Midbrain (tissue), 1 donor: ENCODE measurements at regions not wholly inside any gene's neighbourhood (a gene's known extent, or its start where the extent isn't known, plus 50 kb on each side); places are given as distances from the start of the nearest gene placed in this dataset.
"Not testable (repeated sequence)": the region's sequence is repeated elsewhere in the genome, so short reads cannot be mapped to it uniquely, and the experiment has no call there.

Experiments used
- DNase-seq: peaks from one replicate; lab custom pipeline; 2025; lab: John Stamatoyannopoulos, UW

DNA sequence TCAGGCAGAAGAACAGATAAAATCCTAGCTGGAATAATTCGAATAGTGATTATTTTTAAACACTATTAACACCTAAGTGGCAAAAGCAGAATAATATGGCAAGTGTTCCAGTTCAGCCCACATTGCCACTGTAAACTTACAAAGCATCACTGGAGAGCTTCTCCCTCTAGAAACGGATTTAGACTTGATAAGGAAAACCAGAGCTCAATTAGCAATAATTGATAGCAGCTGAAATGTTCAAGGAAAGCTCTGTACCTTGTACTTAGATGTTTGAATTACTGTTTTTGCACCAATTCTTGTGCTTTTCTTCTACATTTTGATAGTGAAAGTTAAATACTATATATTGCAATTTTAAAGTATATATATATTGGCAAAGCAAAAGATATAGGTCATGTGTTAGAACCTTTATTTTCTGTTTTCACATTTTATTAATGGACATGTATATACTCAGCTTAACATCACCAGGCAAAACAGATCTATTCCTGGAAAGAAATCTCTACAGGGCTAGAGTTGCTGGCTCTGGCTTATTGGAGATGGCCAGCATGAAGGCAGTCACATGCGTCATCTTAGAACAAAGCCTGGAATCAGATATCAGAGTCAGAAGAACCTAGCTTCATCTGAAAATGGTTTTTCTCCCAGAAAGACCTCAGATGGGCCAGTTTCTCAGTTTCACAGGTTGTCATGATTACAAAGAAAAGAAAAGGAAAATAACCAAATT, 149.1 kb upstream of the CTAGE1 start:
- DNase-seq, result no peak

DNA sequence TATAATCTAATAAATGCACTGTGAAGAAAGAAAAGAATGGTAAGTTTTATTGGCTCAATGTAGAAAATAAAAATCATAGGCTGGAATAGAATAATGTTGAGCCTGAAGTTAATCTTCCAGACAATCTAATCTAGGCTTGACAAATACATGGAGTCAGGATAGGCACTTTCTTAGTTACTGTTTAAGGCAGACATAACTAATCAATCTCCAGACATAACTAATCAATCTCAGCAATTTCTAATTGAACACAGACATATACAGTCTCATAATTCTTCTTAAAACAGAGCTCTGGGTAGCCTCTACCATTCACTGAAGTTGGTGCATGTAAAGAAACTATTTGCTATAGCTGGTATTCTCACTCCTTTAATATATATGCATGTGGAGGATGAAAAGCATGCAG, 150.1 kb upstream of the CTAGE1 start:
- no peak for DNase-seq

GRCh38 chr18:22570492-22570891, 152.8 kb upstream of the CTAGE1 start:
- no peak for DNase-seq

GRCh38 chr18:22572341-22572740, 154.6 kb upstream of the CTAGE1 start:
- no peak for DNase-seq

DNA sequence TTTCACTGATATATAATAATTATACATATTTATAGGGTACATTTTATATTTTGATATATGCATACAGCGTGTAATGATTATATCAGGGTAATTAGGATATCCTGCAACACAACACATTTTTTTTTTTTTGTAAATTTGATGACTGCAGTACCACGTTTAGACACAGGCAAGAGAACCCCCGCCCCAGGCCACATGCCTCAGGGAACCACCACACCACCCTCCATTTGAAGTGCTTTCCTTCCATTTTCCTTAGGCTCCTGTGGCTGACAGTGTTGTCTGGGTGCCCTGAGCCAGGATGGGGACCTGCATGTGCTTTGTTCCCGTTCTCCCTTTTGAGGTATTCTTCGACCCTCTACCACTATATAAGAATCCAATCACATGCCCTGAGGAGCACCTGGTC, 161.6 kb upstream of the CTAGE1 start:
- no peak for DNase-seq

DNA sequence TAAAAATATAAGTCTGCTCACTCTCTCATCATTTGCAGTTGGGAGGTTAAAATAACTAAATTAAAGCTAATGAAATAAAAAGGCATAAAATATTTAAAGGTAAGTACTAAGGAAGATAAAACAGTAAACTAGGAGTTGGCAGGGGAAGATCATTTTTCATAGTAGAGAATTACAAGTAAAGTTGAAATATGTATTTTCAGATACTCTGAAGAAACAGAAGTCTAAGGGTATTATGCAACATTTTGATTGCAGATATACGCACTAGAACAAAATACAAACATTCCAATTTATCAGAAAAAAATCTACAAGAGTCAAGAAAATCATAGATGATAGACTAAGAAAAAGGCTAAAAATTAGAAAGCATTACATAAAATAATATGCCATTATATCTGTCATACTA, 167.6 kb upstream of the CTAGE1 start:
- no peak for DNase-seq

GRCh38 chr18:22585821-22586220, 168.1 kb upstream of the CTAGE1 start:
- DNase-seq, result no peak

DNA sequence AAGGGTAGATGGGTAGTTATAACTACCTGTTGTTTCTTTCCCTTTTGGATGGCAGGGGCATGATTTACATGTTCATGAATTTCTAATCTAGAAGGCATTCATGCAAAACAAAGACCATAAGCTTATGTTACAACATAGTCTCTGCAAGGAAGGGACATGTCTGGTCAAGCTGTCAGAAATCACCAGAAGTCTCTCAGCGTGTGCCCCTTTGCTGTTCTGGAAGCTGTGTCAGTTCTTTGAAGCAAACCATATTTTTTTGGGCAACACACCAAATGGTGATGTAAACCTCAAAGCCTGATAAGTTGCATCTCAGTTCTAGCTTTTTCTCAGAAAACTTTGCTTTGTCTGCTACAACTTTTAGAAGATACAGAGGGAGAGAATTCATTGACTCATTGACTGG, 173.5 kb upstream of the CTAGE1 start:
- no peak for DNase-seq

- no peak for DNase-seq
Measured at GRCh38 chr18:22594155-22594690, 176.5 kb upstream of the CTAGE1 start.

DNA sequence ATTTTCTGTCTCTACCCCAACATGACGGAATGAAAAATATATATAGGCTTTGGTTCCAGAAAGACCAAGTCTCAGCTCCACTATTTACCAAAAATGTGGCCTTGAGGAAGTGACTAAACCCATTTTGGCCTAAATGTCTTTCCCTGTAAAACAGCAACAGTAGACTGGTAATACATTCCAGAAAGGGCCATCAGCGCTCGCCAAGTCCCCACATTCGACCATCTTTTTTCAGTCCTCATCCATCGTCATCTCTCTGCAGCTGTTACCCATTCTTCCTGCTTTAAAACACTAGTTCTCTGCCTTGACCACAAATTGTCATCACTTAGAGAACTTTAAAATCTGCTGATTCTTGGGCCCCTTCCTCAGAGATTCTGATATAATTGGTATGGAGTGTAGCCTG, 183.8 kb upstream of the CTAGE1 start:
- DNase-seq, result no peak

- not testable (repeated sequence) for DNase-seq
Measured at GRCh38 chr18:22602456-22602855, 184.7 kb upstream of the CTAGE1 start.

- DNase-seq, result no peak
Measured at GRCh38 chr18:22603902-22604301, 186.2 kb upstream of the CTAGE1 start.

DNA sequence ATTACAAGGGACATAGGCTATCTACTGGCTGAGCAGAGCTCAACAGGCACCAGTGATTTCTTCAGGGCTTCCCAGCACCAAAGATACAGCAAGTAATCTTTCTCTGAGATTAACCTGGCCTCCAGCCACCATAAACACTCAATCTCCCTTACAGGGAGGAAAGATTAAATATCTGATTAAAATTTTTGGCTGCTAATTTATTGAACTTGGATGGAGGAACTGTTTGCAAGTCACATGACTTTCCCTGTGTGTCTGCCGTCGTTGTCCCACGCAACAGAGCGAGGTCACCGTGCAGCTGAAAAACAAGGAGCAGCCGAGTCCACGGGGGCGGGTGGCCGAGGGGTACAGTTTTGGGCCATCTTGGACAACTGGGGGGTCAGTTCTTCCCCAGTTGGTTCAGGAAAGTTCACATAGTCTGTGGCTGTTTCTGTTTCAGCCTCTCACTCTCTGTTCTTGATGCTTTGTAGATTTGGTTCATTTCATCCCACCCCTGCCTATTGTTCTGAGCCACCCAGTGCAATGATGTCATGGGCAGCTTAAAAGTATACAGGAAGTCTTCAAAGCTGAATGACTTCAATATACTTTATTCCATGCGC, 186.8 kb upstream of the CTAGE1 start:
- no peak for DNase-seq

DNA sequence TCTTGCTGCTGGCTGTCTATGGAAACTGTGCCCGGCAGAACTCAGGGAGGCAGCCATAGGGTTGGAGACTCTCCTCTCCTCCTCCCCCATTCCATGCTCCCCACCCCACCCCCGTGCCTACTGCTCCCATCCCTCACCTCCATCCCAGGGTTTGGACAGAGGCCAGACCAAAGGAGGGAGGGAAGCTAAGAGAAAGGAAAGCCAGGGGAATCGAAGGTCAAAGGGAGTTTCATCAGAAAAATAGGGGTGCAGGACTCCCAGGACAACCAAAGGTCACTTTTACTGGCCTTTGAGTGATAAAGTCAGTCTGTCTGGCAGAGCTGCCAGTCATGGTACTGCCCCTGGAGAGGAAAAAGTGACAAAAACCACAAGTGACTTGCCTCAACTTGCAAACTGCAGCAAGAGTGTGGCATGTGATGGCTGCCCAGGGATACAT, 187.3 kb upstream of the CTAGE1 start:
- DNase-seq, result no peak

- DNase-seq, result no peak
Measured at GRCh38 chr18:22605736-22606135, 188.0 kb upstream of the CTAGE1 start.

- no peak for DNase-seq
Measured at GRCh38 chr18:22606563-22607283, 189.0 kb upstream of the CTAGE1 start.

GRCh38 chr18:22607284-22607635, 189.5 kb upstream of the CTAGE1 start:
- DNase-seq, result no peak

- no peak for DNase-seq
Measured at GRCh38 chr18:22608847-22609246, 191.1 kb upstream of the CTAGE1 start.

GRCh38 chr18:22609642-22610041, 191.9 kb upstream of the CTAGE1 start:
- no peak for DNase-seq

GRCh38 chr18:22613058-22613690, 195.5 kb upstream of the CTAGE1 start:
- DNase-seq, result no peak

DNA sequence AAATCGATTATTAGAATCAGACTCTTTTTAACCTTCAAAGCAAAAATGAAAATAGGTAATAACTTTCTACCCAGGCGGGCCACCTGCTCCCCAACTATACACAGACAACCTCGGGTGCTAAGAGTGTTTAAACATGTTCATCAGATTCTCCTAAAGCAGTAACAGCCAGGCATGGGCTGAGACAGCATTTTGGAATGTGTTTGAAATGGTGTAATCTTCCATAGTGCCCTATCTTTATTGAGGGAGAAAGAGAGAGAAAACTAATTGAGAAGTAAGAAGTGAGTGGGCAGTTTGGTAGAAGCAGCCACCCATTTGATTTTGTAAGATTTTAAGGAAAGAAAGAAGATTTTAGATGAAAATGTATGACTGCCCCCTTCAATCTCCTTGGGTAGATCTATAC, 196.1 kb upstream of the CTAGE1 start:
- DNase-seq, result no peak

- no peak for DNase-seq
Measured at GRCh38 chr18:22623513-22623912, 205.8 kb upstream of the CTAGE1 start.

GRCh38 chr18:22624176-22624575, 206.5 kb upstream of the CTAGE1 start:
- DNase-seq, result no peak
